CD14-positive monocyte (primary cell): ENCODE measurements at regions not wholly inside any gene's neighbourhood (a gene's known extent, or its start where the extent isn't known, plus 50 kb on each side); places are given as distances from the start of the nearest gene placed in this dataset.

ENCODE experiments used
- DNase-seq, 3 donors: peaks; one replicate each; pipeline ENCODE4 v3.0.0-alpha.2; 2011 to 2022
- H2AFZ ChIP-seq: 2 replicates; pipeline ENCODE4 v1.6.0; 2012; ENCODE audit warnings: mild to moderate bottlenecking, low read depth, low read length, inconsistent platforms; ENCODE audit not compliant: insufficient read depth, poor library complexity, severe bottlenecking
- H3K27ac ChIP-seq, 2 donors: 1 replicate in 1 of 2; 2 replicates in 1 of 2; pipeline ENCODE4 v1.5.1; 2012 to 2013; ENCODE audit warnings: low read length in 2 of 2, control low read depth in 1 of 2, inconsistent platforms in 1 of 2, low read depth in 1 of 2, mild to moderate bottlenecking in 1 of 2
- H3K27me3 ChIP-seq, 2 donors: one replicate each; pipeline versions ENCODE4 v1.6.0 to v1.6.1; 2011 to 2013; ENCODE audit warnings: low read length in 2 of 2; ENCODE audit not compliant: control insufficient read depth in 2 of 2, insufficient read depth in 2 of 2
- H3K36me3 ChIP-seq, 2 donors: replicated peaks in 1 of 2; 1 replicate in 1 of 2; 2 replicates in 1 of 2; pipeline versions ENCODE4 v1.5.1 to v1.6.1; 2012 to 2013; ENCODE audit warnings: low read length in 2 of 2, control low read depth in 1 of 2, inconsistent platforms in 1 of 2, mild to moderate bottlenecking in 1 of 2; ENCODE audit not compliant: insufficient read depth in 2 of 2, control insufficient read depth in 1 of 2
- H3K4me1 ChIP-seq, 2 donors: 1 replicate in 1 of 2; 2 replicates in 1 of 2; pipeline versions ENCODE4 v1.5.1 to v1.6.1; 2012 to 2013; ENCODE audit warnings: low read length in 2 of 2, control low read depth in 1 of 2, inconsistent platforms in 1 of 2, mild to moderate bottlenecking in 1 of 2, moderate library complexity in 1 of 2; ENCODE audit not compliant: insufficient read depth in 2 of 2, control insufficient read depth in 1 of 2
- H3K4me2 ChIP-seq: replicated peaks from 2 replicates; pipeline ENCODE3; 2012; ENCODE audit warnings: low read length, moderate library complexity, mild to moderate bottlenecking; ENCODE audit not compliant: poor library complexity, severe bottlenecking; ENCODE audit errors: extremely low read depth
- H3K4me3 ChIP-seq, 3 experiments: fragments of 200-600 bp in 1 of 3; sonication (generic) in 1 of 3; replicated peaks in 1 of 3; 1 replicate in 2 of 3; 2 replicates in 1 of 3; pipeline ENCODE4 v1.5.1; 2011 to 2013; ENCODE audit warnings: low read length in 3 of 3, mild to moderate bottlenecking in 3 of 3, control low read depth in 2 of 3, low read depth in 2 of 3, inconsistent platforms in 1 of 3, moderate library complexity in 1 of 3
- H3K79me2 ChIP-seq: 2 replicates; pipeline ENCODE4 v1.6.0; 2012; ENCODE audit warnings: mild to moderate bottlenecking, control low read depth, inconsistent platforms, low read length, moderate library complexity; ENCODE audit not compliant: insufficient read depth
- H3K9ac ChIP-seq: 2 replicates; pipeline ENCODE4 v1.6.0; 2017; ENCODE audit warnings: low read length, mild to moderate bottlenecking; ENCODE audit not compliant: insufficient read depth, poor library complexity, severe bottlenecking
- H3K9me3 ChIP-seq, 2 donors: replicated peaks in 1 of 2; 1 replicate in 1 of 2; 2 replicates in 1 of 2; pipeline versions ENCODE4 v1.5.1 to v1.6.1; 2012 to 2013; ENCODE audit warnings: low read length in 2 of 2, control low read depth in 1 of 2; ENCODE audit not compliant: control insufficient read depth in 1 of 2, insufficient read depth in 1 of 2
- H4K20me1 ChIP-seq: 2 replicates; pipeline ENCODE4 v1.6.0; 2012; ENCODE audit warnings: mild to moderate bottlenecking, low read length, control low read depth, moderate library complexity; ENCODE audit not compliant: insufficient read depth
- H3K27ac Mint-ChIP-seq, 7 donors: one replicate each; pipeline ENCODE4 v1.8.0; 2020; ENCODE audit warnings: mild to moderate bottlenecking in 7 of 7, mixed read lengths in 7 of 7, moderate library complexity in 6 of 7, inconsistent platforms in 2 of 7
- H3K27me3 Mint-ChIP-seq, 3 donors: one replicate each; pipeline ENCODE4 v1.8.0; 2021 to 2022; ENCODE audit warnings: low read depth in 3 of 3, mild to moderate bottlenecking in 3 of 3, mixed read lengths in 3 of 3, moderate library complexity in 3 of 3, inconsistent platforms in 1 of 3
- H3K36me3 Mint-ChIP-seq, 2 donors: one replicate each; pipeline ENCODE4 v1.8.0; 2020; ENCODE audit warnings: mixed read lengths in 2 of 2, inconsistent platforms in 1 of 2, mild to moderate bottlenecking in 1 of 2
- H3K4me1 Mint-ChIP-seq: one replicate; pipeline ENCODE4 v1.8.0; 2020; ENCODE audit warnings: mild to moderate bottlenecking, mixed read lengths
- H3K4me3 Mint-ChIP-seq, 2 donors: one replicate each; pipeline ENCODE4 v1.8.0; 2020; ENCODE audit warnings: mild to moderate bottlenecking in 2 of 2, mixed read lengths in 2 of 2, moderate library complexity in 1 of 2
- H3K9me3 Mint-ChIP-seq, 7 donors: one replicate each; pipeline ENCODE4 v1.8.0; 2020 to 2022; ENCODE audit warnings: mixed read lengths in 7 of 7, mild to moderate bottlenecking in 6 of 7, moderate library complexity in 6 of 7, inconsistent platforms in 2 of 7
- CTCF ChIP-seq: fragments of 200-600 bp; IDR thresholded peaks from one replicate; pipeline ENCODE4 v1.8.0; 2022; ENCODE audit warnings: antibody characterized with exemption, mild to moderate bottlenecking
- WGBS: methylation state at CpG from one replicate; pipeline ENCODE4 v1.1.5; 2013; ENCODE audit warnings: missing lambda C conversion rate; ENCODE audit not compliant: insufficient coverage; 5-methylcytosine and 5-hydroxymethylcytosine counted together
- intact Hi-C, 2 donors: fragments of 100-400 bp; cut with micrococcal nuclease; formaldehyde crosslinking; loops; one replicate each; pipeline versions ENCODE4 v1.15.0 to v1.15.1; 2023

DNA sequence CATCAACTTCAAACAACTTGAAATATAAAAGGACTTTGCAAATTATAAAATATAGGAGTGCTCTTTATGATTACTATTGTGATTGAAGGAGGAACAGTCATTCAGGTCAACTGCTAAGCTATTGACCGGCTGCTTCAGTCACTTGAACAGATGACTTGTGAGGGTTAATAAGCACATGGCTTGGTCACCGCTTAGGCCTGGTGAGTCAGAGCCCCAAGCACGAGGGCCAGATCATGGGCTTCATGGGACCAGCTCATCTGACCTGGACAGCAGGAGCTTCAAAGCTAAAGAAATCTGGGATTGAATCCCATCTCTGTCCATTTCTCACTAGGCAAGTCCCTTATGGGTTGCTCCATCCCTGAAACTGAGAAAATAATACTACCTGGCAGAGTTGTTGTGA, 60.4 kb upstream of the ADO start:
- no peaks in the 10 kb centered on the region for H3K36me3 ChIP-seq
- peaks cover 41% of the 10 kb centered on the region for H3K4me1 Mint-ChIP-seq
- peaks cover 1 to 5% (median 2%) of the 10 kb centered on the region in 3 donors for H3K27me3 Mint-ChIP-seq
- no peaks in the 10 kb centered on the region for H4K20me1 ChIP-seq
- H3K27ac ChIP-seq = no peak overlapping the region
- no peaks in the 10 kb centered on the region for H3K36me3 Mint-ChIP-seq
- H3K4me3 Mint-ChIP-seq = no peak overlapping the region
- WGBS = 83% methylated on average over 3 of the region's 3 CpGs
- no peak overlapping the region for H3K9ac ChIP-seq
- peak overlapping the region in 2 of 7 donors; percentile 41 to 52 for H3K27ac Mint-ChIP-seq
- H3K9me3 ChIP-seq = no peaks in the 10 kb centered on the region
- DNase-seq = peak in 1 of 3 donors; percentile 57
- no peaks in the 10 kb centered on the region for H3K79me2 ChIP-seq
- peaks cover 0 to 3% (median 0%) of the 10 kb centered on the region in 7 donors for H3K9me3 Mint-ChIP-seq
- H3K4me3 ChIP-seq = no peak overlapping the region
- peaks cover 24 to 34% of the 10 kb centered on the region in 2 donors for H3K4me1 ChIP-seq
- no peak overlapping the region for H3K4me2 ChIP-seq
- intact Hi-C loops = loop anchor here in 1 of 2 donors (5.0 kb wide), 1 partner anchor 58 kb away; the partner anchor contains the start of gene ADO
- TF ChIP-seq CTCF = no peak
- no peak overlapping the region for H2AFZ ChIP-seq
- no peaks in the 10 kb centered on the region for H3K27me3 ChIP-seq

GRCh38 chr10:62745581-62745980, 58.9 kb upstream of the ADO start:
- Histone ChIP-seq H3K9ac (no peak overlapping the region), H4K20me1 (no peaks in the 10 kb centered on the region), H3K4me3 (peak overlapping the region in 1 of 3 experiments; percentile 24), H3K27ac (peak overlapping the region in 1 of 2 donors; percentile 27), H3K79me2 (no peaks in the 10 kb centered on the region), H2AFZ (no peak overlapping the region), H3K27me3 (no peaks in the 10 kb centered on the region), H3K4me1 (peaks cover 28 to 34% of the 10 kb centered on the region in 2 donors), H3K9me3 (no peaks in the 10 kb centered on the region), H3K4me2 (peak overlapping the region; percentile 36), H3K36me3 (no peaks in the 10 kb centered on the region)
- Mint-ChIP-seq H3K4me3 (no peak overlapping the region), H3K4me1 (peaks cover 47% of the 10 kb centered on the region), H3K9me3 (peaks cover 0 to 3% (median 0%) of the 10 kb centered on the region in 7 donors), H3K27ac (peak overlapping the region in 6 of 7 donors; percentile 52 to 88 (median 72)), H3K36me3 (no peaks in the 10 kb centered on the region), H3K27me3 (peaks cover 0 to 5% (median 1%) of the 10 kb centered on the region in 3 donors)
- peak in 2 of 3 donors; percentile 48 to 71 for DNase-seq
- no peak for TF ChIP-seq CTCF
- WGBS = no CpG with 5 or more reads among the region's 2 CpGs
- intact Hi-C loops = no loop called here
